ENCODE measurements at regions not wholly inside any gene's neighbourhood (a gene's known extent, or its start where the extent isn't known, plus 50 kb on each side); places are given as distances from the start of the nearest gene placed in this dataset.

DNA sequence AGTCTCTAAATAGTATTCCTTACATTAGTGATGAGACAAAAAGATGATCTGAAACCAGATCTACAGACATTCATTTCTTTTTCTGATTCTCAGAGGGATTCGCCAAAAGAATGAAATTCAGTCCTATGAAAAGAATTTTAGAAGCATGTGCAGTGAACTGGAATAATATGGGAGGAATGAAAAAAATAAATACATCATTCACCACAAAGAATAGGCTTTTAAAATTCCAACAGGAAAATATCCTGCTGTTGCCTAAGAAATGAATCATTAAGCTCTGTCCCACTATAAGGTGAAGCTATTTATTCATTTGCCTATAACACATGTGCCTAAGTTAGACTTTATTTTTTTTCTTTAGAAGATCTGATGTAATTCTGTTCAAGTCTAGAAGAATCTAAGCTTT is 165.9 kb downstream of the IL15 start:
- no peak for TF ChIP-seq POLR2A (IDR thresholded peaks at IDR 0.05; ENCODE audit: low read length)
- TF ChIP-seq GATA1 (IDR thresholded peaks at IDR 0.05; ENCODE audit: low read depth, low read length) = no peak
